ENCODE measurements at regions not wholly inside any gene's neighbourhood (a gene's known extent, or its start where the extent isn't known, plus 50 kb on each side); places are given as distances from the start of the nearest gene placed in this dataset.
"Not testable (repeated sequence)": the region's sequence is repeated elsewhere in the genome, so short reads cannot be mapped to it uniquely, and the experiment has no call there.

DNA sequence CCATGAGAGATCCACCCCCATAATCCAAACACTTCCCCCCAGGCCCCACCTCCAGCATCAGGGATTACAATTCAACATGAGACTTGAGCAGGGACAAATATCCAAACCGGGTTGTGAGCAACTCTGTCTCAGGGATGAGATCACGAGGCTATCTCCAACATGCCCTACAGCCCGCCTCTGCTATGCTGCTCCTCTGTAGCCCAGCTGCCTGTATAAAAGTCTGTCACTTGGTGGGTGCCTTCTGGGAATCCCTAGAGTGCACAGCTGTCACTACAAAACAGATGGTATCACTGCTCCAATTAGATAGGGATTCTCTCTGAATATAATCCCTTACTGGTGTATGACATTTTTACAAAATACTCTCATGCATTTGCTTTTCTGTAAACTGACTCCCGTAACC, 114.9 kb upstream of the NANOS1 start:
- no peak for DNase-seq (ENCODE audit: low spot score)

GRCh38 chr10:118915161-118915560, 114.4 kb upstream of the NANOS1 start:
- no peak for DNase-seq (ENCODE audit: low spot score)

- no peak for DNase-seq (ENCODE audit: low spot score)
Observed at GRCh38 chr10:118916777-118917176, 112.7 kb upstream of the NANOS1 start.

- DNase-seq (ENCODE audit: low spot score), result no peak
Observed at GRCh38 chr10:118917701-118918100, 111.8 kb upstream of the NANOS1 start.

DNA sequence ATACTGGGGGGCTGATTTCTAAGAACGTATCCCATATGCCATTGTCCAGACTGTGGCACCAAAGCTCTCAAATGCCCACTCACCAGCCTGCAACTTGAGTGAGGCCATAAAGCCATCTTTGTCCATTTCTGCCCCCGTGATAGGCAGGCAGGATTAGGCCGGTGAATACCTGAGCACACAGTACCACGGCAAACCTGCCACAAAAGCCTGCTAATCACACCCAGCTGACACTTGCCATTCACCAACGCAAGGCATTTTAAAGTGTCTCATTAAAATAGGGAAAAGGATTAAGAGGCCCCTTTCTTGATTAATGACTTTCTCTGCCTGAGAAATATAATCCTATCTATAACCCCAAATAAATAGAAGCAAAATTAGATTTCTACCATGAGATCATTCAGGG, 111.4 kb upstream of the NANOS1 start:
- DNase-seq (ENCODE audit: low spot score), result no peak

GRCh38 chr10:118918587-118918986, 110.9 kb upstream of the NANOS1 start:
- no peak for DNase-seq (ENCODE audit: low spot score)

- no peak for DNase-seq (ENCODE audit: low spot score)
Observed at GRCh38 chr10:118920206-118920605, 109.3 kb upstream of the NANOS1 start.

- DNase-seq (ENCODE audit: low spot score), result no peak
Observed at GRCh38 chr10:118922226-118922625, 107.3 kb upstream of the NANOS1 start.

GRCh38 chr10:118922972-118923371, 106.5 kb upstream of the NANOS1 start:
- DNase-seq (ENCODE audit: low spot score), result no peak

DNA sequence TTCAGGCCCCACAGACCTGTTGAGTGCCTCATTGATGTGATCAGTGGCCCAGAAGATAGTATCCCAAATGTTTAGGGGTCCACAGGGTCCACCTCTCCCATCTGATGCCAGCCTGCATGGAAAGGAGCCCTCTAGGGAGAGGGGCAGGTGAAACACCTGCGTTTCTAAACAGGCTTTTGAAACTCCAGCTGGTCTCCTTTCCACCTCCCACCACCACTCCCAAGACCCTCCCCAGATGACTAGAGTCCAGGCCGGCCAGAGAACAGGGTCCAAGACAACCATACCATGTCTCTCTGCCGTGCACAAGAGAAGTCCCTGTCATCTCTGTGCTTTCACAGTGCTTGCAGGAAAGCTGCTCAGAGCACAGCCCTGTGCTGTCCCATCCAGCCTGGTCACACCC, 105.0 kb upstream of the NANOS1 start:
- no peak for DNase-seq (ENCODE audit: low spot score)

- no peak for DNase-seq (ENCODE audit: low spot score)
Observed at GRCh38 chr10:118925404-118926071, 104.0 kb upstream of the NANOS1 start.

- peak; percentile 21 for DNase-seq (ENCODE audit: low spot score)
Observed at GRCh38 chr10:118926072-118926417, 103.5 kb upstream of the NANOS1 start.

- no peak for DNase-seq (ENCODE audit: low spot score)
Observed at GRCh38 chr10:118926441-118926840, 103.1 kb upstream of the NANOS1 start.

GRCh38 chr10:118926903-118927302, 102.6 kb upstream of the NANOS1 start:
- DNase-seq (ENCODE audit: low spot score), result no peak

DNA sequence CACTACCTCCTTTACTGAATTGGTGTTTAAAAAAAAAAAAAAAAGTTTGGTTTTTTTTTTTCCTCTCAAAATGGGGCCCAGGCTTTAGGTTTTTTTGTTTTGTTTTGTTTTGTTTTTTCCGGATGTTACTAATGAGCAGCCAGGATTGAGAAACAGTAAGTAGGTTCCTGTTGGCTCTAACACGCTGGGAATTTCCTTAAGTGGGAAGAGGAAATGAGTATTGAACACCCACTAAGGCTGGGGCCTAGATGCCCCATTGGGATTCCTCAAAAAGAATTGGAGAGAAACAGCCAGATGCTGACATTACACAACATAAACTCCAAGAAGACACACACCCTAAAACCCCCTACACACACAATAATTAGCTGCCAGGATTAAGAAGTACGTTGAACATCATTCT, 102.2 kb upstream of the NANOS1 start:
- no peak for DNase-seq (ENCODE audit: low spot score)

DNA sequence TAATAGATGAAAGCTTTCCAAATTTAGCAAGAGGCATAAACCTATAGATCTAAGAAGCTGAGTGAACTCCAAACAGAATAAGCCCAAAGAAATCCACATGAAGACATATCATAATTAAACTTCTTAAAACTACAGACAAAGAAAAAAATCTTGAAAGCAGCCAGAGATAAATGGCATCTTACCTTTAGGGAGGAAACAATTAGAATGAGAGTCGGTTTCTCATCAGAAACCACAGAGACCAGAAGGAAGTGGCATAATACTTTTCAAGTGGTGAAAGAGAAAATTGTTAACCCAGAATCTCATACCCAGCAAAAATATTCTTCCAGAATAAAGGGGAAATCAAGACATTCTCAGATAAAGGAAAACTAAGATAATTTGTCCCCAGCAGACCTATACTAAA, 98.9 kb upstream of the NANOS1 start:
- DNase-seq (ENCODE audit: low spot score), result no peak

DNA sequence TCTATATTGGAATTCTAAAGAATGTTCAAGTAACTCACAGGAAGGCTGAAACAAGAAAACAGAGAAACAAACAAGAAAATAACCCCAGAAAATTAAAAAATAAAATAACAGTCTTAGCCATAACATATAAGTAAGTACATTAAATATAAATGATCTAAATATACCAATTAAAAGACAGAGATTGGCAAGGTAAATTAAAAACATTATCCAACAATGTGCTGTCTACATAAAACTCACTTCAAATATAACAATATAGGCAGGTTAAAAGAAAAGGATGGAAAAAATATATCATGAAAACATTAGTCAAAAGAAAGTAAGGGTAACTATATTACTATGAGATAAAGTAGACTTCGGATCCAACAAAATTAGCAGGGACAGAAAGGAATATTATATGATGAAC, 98.1 kb upstream of the NANOS1 start:
- DNase-seq (ENCODE audit: low spot score), result no peak

DNA sequence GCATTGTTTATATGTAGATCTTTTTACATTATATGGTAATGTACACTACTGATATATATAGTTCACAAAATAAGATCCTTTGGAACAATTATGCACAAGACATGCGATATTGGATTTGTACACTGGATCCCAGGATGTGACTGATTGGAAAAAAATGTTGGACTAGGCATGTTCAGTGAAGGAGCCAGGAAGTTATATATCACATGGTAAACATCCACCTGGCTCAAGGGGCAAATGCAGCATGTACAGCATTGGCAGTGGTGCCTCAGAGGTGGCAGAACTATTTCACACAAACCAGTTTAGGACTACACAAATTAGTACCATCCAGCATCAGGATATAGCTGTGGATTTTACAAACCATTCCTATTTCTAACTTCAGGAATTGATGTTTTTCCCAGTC, 97.4 kb upstream of the NANOS1 start:
- DNase-seq (ENCODE audit: low spot score), result not testable (repeated sequence)

DNA sequence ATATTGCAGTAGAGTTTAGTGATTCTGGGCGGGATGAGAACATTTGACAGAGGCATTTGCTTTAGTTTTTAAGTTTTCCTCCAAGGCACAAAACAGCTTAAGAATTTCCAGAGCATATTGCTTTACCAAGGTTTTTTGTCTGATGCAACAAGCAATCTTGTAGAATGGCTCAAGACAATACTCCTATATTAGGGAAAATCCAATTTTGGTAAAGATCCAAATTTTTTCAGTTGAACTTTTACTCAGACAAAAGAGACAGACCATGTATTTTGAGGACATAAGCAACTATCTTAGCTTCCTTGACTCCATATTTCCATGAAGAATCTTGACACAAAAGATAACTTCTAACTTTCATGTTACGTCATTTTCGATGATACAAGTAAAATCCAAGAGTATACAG, 92.3 kb upstream of the NANOS1 start:
- DNase-seq (ENCODE audit: low spot score), result no peak

- DNase-seq (ENCODE audit: low spot score), result no peak
Observed at GRCh38 chr10:118939211-118940007, 90.1 kb upstream of the NANOS1 start.

- DNase-seq (ENCODE audit: low spot score), result no peak
Observed at GRCh38 chr10:118940386-118940785, 89.1 kb upstream of the NANOS1 start.

- DNase-seq (ENCODE audit: low spot score), result no peak
Observed at GRCh38 chr10:118943253-118943652, 86.3 kb upstream of the NANOS1 start.

- no peak for DNase-seq (ENCODE audit: low spot score)
Observed at GRCh38 chr10:118944959-118945633, 84.4 kb upstream of the NANOS1 start.
